Tibial nerve (tissue), 4 donors: ENCODE measurements at regions not wholly inside any gene's neighbourhood (a gene's known extent, or its start where the extent isn't known, plus 50 kb on each side); places are given as distances from the start of the nearest gene placed in this dataset. TPM values are rescaled to one million over a fixed set of nuclear protein-coding genes. Genes with fewer than 3 reads are reported as not detected.

Experiments
- DNase-seq, 2 donors: peaks; one replicate each; pipeline ENCODE4 v3.0.0-alpha.2; 2019; ENCODE audit warnings: low spot score in 2 of 2
- H3K27ac ChIP-seq, 4 donors: fragments of 200-600 bp; sonication (generic) in 3 of 4; one replicate each; pipeline ENCODE4 v1.5.1; 2017 to 2019; ENCODE audit warnings: mild to moderate bottlenecking in 1 of 4
- H3K27me3 ChIP-seq, 2 donors: fragments of 200-600 bp; sonication (generic) in 1 of 2; one replicate each; pipeline versions ENCODE4 v1.5.1 to v1.6.0; 2017 to 2019
- H3K36me3 ChIP-seq, 3 donors: fragments of 200-600 bp; sonication (generic); one replicate each; pipeline ENCODE4 v1.5.1; 2018 to 2019
- H3K4me1 ChIP-seq, 4 donors: fragments of 200-600 bp; sonication (generic) in 3 of 4; one replicate each; pipeline ENCODE4 v1.5.1; 2017 to 2019
- H3K4me3 ChIP-seq, 4 donors: fragments of 200-600 bp; sonication (generic) in 3 of 4; one replicate each; pipeline ENCODE4 v1.5.1; 2017 to 2019; ENCODE audit warnings: mild to moderate bottlenecking in 1 of 4, moderate library complexity in 1 of 4
- H3K9me3 ChIP-seq, 4 donors: fragments of 200-600 bp; sonication (generic) in 3 of 4; one replicate each; pipeline ENCODE4 v1.5.1; 2017 to 2019
- EP300 ChIP-seq, 2 donors: sonication (generic); formaldehyde crosslinking; IDR thresholded peaks; one replicate each; pipeline ENCODE4 v1.6.1; 2017; ENCODE audit warnings: antibody characterized with exemption in 2 of 2, mild to moderate bottlenecking in 1 of 2
- POLR2A ChIP-seq, 2 donors: fragments of 450-650 bp; IDR thresholded peaks; one replicate each; pipeline ENCODE4 v1.6.1; 2017; ENCODE audit warnings: antibody characterized with exemption in 2 of 2, mild to moderate bottlenecking in 2 of 2, moderate library complexity in 2 of 2
- WGBS, 2 donors: methylation state at CpG; one replicate each; pipeline ENCODE4 v1.1.5; 2018; 5-methylcytosine and 5-hydroxymethylcytosine counted together
- small RNA-seq: library from RNA; depleted of rRNA; stranded (forward); fragments of <200 nt; gene quantifications from one replicate; pipeline ENCODE3, GENCODE V24; 2016
- TF ChIP-seq, protein P1 (sequence below), 5 experiments: fragments of 200-600 bp in 3 of 5; fragments of 450-650 bp in 2 of 5; sonication (generic) in 3 of 5; IDR thresholded peaks; one replicate each; pipeline ENCODE4 v1.5.1; 2016 to 2019; ENCODE audit warnings: antibody characterized with exemption in 5 of 5, mild to moderate bottlenecking in 3 of 5, moderate library complexity in 2 of 5

DNA sequence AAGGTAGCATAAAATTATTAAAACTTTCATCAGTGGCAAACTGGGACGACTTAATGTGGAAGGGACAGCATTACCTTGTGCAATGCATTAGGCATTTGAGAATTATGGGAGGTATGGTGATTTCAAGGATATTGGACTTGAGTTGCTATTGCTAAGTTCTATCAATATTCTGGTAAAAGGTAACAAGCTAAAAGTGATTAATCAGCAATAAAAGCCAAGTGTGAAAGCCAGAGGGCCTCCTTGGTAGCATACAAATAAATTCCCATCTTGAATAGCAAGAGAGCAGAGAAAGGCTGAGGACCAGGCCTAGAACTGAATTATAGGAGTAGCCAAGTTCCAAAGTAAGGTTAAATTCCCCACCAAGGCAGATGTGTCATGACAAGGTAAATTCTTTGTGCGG lies 74.2 kb upstream of the KCNH7 start:
- WGBS, 2 donors = 91 to 96% methylated on average over 2 of the region's 2 CpGs
- Histone ChIP-seq H3K36me3 (no peaks in the 10 kb centered on the region), H3K4me1 (no peaks in the 10 kb centered on the region), H3K9me3 (no peaks in the 10 kb centered on the region), H3K4me3 (no peak overlapping the region), H3K27me3 (no peaks in the 10 kb centered on the region), H3K27ac (no peak overlapping the region)
- DNase-seq = no peak
- no peak for TF ChIP-seq POLR2A (IDR thresholded peaks at IDR 0.05)
- TF ChIP-seq, protein P1, sequence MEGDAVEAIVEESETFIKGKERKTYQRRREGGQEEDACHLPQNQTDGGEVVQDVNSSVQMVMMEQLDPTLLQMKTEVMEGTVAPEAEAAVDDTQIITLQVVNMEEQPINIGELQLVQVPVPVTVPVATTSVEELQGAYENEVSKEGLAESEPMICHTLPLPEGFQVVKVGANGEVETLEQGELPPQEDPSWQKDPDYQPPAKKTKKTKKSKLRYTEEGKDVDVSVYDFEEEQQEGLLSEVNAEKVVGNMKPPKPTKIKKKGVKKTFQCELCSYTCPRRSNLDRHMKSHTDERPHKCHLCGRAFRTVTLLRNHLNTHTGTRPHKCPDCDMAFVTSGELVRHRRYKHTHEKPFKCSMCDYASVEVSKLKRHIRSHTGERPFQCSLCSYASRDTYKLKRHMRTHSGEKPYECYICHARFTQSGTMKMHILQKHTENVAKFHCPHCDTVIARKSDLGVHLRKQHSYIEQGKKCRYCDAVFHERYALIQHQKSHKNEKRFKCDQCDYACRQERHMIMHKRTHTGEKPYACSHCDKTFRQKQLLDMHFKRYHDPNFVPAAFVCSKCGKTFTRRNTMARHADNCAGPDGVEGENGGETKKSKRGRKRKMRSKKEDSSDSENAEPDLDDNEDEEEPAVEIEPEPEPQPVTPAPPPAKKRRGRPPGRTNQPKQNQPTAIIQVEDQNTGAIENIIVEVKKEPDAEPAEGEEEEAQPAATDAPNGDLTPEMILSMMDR (IDR thresholded peaks at IDR 0.05) = no peak
- TF ChIP-seq EP300 (IDR thresholded peaks at IDR 0.05) = no peak

DNA sequence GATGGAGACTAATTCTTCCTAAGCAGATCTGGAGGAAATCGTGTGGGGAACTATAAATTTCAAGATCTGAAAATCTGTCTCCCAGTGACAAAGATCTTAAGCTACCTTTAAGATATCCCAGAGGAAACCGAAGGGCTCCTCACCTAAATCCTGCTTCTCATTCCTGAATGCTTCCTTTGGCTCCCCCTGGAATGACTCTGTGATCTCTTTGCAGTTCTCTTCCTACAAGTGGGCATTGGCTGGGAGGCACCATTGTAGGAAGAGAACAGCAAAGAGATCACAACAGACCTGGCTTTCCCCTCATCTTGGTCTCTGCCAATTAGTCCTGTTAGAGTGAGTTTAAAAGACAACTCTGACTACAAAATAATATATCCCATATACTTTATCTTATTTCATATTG lies 70.0 kb upstream of the KCNH7 start:
- no peaks in the 10 kb centered on the region for H3K27me3 ChIP-seq
- WGBS, 2 donors = 54 to 65% methylated on average over 2 of the region's 2 CpGs
- H3K4me1 ChIP-seq = no peaks in the 10 kb centered on the region
- no peak overlapping the region for H3K27ac ChIP-seq
- no peaks in the 10 kb centered on the region for H3K36me3 ChIP-seq
- H3K4me3 ChIP-seq = no peak overlapping the region
- no peaks in the 10 kb centered on the region for H3K9me3 ChIP-seq
- DNase-seq = no peak
- TF ChIP-seq, protein P1 (IDR thresholded peaks at IDR 0.05) = no peak
- TF ChIP-seq POLR2A (IDR thresholded peaks at IDR 0.05) = no peak
- TF ChIP-seq EP300 (IDR thresholded peaks at IDR 0.05) = no peak

DNA sequence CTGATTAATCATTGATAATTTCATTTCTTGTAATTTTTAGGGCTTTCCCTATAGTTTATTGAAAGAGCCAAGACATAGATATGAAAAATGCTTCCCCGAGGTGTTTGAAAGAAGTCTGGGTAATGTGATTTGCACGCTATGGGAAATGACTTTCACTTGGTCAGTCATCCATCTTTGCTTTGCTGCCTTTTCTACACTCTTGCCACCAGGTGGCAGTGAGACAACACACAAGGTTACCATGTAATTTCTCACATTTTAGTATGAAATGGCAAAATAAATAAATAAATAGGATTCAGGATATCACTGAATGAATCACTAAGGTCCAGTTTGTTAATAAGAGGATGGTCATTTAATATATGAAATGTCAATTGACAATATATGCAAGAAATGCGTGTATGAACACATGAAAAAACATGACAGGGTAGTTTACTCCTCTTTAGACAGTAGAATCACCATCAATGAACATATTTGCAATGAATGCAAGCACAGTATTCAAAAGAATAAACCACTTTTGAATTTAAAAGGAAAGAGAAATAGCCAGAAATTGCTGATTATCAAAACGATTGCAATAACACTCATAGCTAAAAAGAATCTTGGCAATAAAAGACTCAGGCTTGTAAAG lies 52.2 kb upstream of the KCNH7 start:
- WGBS, 2 donors = 28 to 32% methylated on average over 4 of the region's 4 CpGs
- no peak for DNase-seq

DNA sequence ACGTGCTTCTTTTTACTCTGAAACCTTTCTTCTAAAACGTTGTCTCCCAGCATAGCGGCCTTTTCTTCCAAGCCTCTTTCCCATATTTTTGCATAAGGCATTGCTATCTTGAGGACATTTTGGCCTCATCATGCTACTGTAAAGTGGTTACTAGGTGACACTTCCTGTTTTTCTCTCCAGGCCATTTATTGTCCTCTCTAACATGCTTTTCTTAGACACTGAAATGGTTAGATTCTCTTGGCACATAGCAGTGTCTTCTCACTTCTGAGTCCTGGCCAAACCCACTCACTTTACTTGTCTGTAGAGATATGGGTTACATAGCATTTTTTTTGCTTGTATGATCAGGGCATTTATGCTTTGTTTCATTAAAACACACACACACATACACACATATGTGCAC lies 50.1 kb upstream of the KCNH7 start:
- no peak for DNase-seq
- Histone ChIP-seq H3K27me3 (no peaks in the 10 kb centered on the region), H3K4me3 (no peak overlapping the region), H3K9me3 (no peaks in the 10 kb centered on the region), H3K27ac (no peak overlapping the region), H3K36me3 (no peaks in the 10 kb centered on the region), H3K4me1 (no peaks in the 10 kb centered on the region)
- TF ChIP-seq POLR2A (IDR thresholded peaks at IDR 0.05) = no peak
- no peak for TF ChIP-seq EP300 (IDR thresholded peaks at IDR 0.05)
- TF ChIP-seq, protein P1 (IDR thresholded peaks at IDR 0.05) = no peak
- WGBS, 2 donors = 71 to 76% methylated on average over 3 of the region's 3 CpGs

More for the DNA sequence above, 52.2 kb upstream of the KCNH7 start:
- H3K27ac ChIP-seq = no peak overlapping the region
- no peaks in the 10 kb centered on the region for H3K4me1 ChIP-seq
- no peak for TF ChIP-seq EP300 (IDR thresholded peaks at IDR 0.05)
- TF ChIP-seq, protein P1 (IDR thresholded peaks at IDR 0.05) = peak in 4 of 5 experiments; percentile 14 to 44 (median 28)
- H3K9me3 ChIP-seq = no peaks in the 10 kb centered on the region
- no peaks in the 10 kb centered on the region for H3K27me3 ChIP-seq
- no peaks in the 10 kb centered on the region for H3K36me3 ChIP-seq
- no peak overlapping the region for H3K4me3 ChIP-seq

Small RNA genes lying in the stretch of these regions (small RNA-seq; reads per million reads assigned to genes)
- gene RNU6-627P = not detected
